ENCODE measurements at regions not wholly inside any gene's neighbourhood (a gene's known extent, or its start where the extent isn't known, plus 50 kb on each side); places are given as distances from the start of the nearest gene placed in this dataset.

DNA sequence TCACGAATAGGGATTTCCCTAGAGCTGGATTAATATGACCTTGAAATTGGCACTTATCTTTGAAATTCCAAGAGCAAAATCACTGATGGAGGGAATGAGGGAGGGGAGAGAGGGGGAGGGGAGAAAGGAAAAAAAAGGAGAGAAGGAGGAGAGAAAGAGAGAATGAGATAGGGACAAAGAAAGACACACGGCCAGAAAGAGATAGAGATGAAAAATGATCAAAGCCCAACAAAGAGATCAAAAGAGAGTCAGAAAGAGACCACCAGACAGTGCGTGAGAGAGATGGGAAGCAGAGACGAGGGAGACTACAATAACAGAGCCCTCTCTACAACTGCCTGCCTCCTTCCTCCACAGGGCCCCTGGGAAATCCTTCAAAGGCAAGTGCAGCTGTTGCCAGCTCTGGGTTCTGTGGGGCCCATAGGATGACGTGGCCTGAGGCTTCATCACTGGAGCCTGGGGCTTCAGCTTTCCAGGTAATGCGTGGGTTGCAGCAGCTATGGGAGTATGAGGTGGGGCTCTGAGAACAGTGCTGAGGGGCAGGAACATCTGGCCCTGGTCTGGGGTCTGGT lies 58.3 kb upstream of the SHB start:
- TF ChIP-seq, protein P1, sequence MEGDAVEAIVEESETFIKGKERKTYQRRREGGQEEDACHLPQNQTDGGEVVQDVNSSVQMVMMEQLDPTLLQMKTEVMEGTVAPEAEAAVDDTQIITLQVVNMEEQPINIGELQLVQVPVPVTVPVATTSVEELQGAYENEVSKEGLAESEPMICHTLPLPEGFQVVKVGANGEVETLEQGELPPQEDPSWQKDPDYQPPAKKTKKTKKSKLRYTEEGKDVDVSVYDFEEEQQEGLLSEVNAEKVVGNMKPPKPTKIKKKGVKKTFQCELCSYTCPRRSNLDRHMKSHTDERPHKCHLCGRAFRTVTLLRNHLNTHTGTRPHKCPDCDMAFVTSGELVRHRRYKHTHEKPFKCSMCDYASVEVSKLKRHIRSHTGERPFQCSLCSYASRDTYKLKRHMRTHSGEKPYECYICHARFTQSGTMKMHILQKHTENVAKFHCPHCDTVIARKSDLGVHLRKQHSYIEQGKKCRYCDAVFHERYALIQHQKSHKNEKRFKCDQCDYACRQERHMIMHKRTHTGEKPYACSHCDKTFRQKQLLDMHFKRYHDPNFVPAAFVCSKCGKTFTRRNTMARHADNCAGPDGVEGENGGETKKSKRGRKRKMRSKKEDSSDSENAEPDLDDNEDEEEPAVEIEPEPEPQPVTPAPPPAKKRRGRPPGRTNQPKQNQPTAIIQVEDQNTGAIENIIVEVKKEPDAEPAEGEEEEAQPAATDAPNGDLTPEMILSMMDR (IDR thresholded peaks at IDR 0.05; ENCODE audit: low read depth, low read length, poor library complexity, severe bottlenecking), result no peak
- no peak for TF ChIP-seq EZH2phosphoT487 (IDR thresholded peaks at IDR 0.05; ENCODE audit: borderline replicate concordance, low read length)
